ENCODE measurements at regions not wholly inside any gene's neighbourhood (a gene's known extent, or its start where the extent isn't known, plus 50 kb on each side); places are given as distances from the start of the nearest gene placed in this dataset.

GRCh38 chr13:109671919-109672318, 114.5 kb downstream of the IRS2 start:
- TF ChIP-seq GATA2 (IDR thresholded peaks at IDR 0.05; ENCODE audit: low read depth, low read length): no peak
- no peak for TF ChIP-seq GATA3 (IDR thresholded peaks at IDR 0.05; ENCODE audit: low read depth, low read length)
